ENCODE measurements at regions not wholly inside any gene's neighbourhood (a gene's known extent, or its start where the extent isn't known, plus 50 kb on each side); places are given as distances from the start of the nearest gene placed in this dataset.
"Not testable (repeated sequence)": the region's sequence is repeated elsewhere in the genome, so short reads cannot be mapped to it uniquely, and the experiment has no call there.

DNA sequence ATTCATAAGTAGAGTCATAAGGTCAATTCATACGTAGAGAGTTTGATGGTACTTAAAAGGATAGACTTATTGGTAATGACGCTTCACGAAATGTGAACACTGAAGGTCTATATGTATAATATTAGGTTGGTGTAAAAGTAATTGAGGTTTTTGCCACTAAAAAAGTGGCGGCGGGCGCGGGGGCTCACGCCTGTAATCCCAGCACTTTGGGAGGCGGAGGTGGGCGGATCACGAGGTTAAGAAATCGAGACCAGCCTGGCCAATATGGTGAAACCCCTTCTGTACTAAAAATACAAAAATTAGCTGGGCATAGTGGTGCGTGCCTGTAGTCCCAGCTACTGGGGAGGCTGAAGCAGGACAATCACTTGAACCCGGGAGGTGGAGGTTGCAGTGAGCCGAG lies 1721.1 kb downstream of the SUCLG1 start:
- DNase-seq = not testable (repeated sequence)

DNA sequence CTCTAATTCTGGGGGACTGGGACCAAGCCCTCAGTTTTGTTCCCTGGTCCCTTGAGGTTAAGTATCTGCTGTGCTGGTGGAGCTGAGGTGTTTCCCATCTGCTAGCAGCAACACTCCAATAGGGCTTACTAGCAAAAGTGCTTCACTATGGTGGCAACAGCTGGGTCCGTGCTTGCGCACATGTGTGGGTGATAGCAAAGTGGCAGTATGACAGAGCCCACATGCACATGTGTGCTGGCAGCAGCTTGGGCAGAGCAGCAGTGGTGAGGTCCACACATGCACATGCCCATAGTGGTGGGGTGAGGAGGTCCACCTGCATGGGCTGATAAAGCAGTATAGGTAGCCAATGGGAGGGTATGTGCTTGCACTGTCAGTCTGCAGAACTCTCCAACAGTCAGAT lies 1723.7 kb downstream of the SUCLG1 start:
- no peak for DNase-seq

DNA sequence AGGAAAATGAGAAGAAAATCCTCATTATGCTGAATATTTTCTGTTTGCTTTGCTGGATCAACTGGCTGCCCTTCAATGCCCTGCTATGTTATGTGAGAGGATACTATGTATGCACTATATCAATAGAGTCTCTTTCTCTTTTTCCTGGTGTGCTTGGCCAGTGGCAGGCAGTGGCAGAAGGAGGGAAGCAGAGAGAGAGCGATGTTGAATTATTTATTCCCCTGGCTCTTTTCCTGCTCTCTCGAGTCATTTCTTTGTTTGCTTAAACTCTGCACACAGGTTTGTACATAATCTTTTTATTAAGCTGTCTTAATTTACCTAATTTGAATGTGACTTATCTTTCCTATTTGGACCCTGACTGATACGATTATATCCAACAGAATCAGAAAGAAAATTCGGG lies 1727.3 kb downstream of the SUCLG1 start:
- no peak for DNase-seq

DNA sequence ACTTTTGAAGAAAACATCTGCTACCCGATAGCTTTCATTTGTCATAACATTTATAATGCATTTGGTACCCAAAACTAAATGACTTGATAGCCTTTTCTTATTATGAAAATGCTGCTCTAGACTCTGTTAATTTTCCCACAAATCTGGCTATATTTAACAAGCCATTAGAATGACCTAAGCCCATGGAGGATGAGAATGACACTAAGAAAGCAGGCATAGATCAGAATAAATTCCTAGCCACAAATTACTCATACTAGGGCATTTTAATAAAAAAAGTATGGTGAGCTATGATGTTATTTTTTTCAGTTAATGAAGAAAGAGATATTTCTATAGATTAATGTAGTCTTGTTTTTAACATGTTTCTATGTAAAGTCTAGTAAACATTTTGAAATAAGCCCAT lies 1728.3 kb downstream of the SUCLG1 start:
- no peak for DNase-seq

DNA sequence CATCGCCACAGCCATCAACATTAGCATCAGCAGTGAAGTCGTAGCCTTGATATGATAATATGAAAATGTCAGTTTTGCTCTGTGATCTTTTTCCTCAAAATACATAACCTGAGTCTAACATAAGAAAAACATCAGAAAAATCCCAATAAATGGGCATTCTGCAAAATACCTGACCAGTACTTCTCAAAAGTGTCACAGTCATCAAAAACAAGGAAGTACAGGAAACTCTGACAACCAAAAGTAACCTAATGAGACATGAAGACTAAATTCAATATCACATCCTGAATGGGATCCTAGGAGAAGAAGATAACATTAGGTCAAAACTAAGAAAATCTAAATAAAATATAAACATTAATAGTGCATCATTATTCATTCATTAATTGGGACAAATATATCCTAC lies 1731.0 kb downstream of the SUCLG1 start:
- DNase-seq = no peak

DNA sequence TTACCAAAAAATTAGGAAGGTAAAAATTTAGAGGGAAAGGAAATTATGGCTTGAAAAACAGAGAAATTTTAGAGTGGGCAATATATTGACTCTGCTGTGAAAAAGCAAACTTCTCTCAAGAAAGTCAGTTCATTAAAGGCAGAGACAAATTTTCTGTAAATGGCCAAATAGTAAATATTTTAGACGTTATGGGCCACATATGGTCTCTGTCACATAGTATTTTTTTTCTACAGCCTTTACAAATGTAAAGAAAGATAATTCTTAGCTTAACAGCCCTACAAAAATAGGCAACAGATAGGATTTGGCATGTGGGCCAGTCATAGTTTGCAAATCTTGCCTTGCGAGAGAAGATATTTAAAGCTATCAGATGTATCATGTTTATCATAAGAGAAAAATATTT lies 1750.4 kb downstream of the SUCLG1 start:
- DNase-seq = no peak

DNA sequence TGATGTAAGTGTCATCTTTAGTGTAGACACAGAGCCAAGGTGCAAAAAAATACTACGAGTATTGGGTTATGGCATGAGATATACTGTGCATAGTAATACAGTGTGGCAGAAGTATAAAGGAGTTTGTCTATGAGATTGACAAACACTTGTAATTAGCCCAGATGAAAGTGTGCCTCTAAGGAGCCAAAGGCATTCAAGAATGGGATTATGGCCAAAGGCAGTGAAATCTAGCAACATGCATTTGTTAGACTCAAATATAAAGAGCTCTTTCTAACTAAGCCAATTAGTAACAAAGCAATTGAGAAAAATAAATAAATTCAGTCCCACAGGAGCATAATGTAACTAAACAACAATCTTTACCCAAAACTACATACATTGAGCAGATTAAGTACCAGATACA lies 1761.8 kb downstream of the SUCLG1 start:
- no peak for DNase-seq

DNA sequence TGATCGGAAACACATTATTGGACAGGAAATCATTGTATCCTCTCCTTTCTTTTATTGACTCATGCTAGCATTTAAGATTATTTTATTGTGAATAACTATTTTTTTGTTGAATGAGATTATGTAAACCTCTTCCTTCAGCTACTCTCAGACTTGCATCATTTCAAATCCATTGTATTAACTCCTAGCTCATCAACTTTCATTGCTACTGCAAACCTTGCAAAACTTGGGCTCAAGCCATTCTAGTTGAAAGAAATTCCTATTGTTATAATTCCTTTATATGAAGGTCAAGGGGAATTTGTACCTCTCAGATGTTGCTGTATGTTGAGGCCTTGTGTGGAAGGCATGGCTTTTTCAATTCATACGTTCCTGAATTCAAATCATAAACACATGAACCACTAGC lies 1764.6 kb downstream of the SUCLG1 start:
- DNase-seq = no peak

DNA sequence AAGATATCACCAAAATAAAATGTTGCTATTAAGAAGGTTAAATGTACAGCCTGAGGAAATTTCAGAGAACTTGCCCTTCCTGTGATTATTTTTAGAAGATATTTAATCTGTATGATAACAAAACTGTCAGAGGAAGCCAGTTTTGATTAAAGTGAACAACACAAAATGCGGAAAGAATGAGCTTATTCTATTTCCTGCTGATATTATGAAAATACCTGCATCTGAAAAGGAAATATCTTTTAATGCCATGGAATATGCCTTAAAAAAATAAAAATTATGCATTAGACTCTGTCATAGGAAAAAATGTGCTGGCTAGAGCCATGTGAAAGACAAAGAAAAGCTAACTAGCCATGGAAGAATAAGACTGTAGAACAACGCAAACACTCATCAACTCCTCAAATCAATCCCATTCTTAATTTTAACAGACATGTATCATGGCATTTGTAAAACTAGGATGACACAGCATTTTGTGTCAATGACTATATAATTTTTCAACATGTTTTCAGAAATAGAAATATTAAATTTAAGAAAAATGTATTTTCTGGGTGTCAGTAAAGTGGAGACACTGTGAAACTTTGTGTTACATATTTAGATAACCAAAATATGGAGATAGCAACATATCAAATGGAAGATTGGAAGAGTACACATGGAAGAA lies 1768.2 kb downstream of the SUCLG1 start:
- no peak for DNase-seq

DNA sequence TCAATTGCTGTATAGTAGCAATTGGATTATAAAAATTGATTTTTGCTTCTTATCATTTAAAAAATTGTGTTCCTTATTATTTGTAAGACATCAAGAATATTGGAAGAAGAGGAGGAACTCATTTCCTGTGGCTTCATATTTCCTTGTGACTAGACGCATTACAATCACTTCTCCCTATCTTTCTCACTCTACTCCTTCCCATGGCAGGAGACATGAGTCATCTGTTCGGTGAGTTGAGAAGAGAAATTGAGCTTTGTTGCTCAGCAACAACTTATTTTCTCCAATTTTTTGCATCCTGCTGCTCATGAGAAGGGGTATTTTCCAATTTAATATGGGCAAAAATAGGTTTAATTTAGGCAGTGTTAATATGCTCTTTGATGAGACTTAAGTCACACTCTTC lies 1783.9 kb downstream of the SUCLG1 start:
- DNase-seq = no peak

DNA sequence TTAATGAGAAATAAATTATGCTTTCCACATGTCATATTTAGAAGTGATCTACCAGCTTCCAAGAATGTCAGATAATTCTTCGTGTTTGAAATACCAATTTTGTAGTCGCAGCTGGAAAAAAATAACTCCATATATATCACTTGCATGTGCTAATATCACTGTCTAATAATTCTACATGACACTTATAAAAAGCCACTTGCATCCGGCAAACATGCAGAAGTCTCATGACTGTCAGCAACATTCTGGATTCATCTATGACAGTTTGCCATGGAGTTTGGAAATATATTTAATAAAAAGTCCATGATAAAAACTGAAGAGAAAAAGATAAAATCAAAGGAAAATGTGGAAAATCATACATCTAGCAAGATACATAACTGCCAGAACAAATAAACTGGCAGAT lies 1784.4 kb downstream of the SUCLG1 start:
- DNase-seq = no peak

DNA sequence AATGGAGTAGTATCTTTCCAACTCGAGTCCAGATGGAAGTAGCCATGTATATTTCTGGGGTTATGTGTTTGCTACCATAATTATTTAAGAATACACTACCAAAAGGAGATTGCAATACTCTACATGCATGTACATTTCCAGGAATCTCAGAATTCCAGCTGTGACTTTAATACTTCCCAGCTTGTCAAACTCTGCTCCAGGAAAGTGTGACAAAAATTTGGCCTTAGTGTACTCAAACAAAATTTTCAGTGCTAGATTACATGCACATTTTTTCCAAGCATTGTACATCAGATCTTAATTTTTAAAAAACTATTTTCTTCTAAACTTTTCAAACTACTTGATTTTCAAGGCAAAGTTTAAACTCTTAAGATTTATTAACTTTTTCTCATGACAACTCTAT lies 1791.6 kb downstream of the SUCLG1 start:
- no peak for DNase-seq

DNA sequence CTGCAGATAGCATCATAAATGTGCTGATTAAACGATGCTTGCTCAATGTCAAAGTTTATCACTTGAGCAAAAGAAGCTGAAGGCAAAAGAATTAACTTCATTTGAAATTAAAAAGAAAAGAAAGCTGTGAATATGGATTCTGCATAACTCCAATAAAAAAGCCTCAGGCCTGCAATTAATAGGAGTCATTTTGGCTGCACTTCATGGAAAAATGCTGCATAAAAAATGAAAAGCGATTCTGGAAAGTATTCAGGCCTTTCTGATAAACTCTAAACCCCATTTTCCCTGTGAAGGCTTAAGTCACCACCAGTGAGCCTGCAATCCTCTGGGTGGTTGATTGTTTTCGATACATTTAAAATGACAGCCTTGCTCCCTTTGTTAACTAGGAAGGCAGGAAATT lies 1793.4 kb downstream of the SUCLG1 start:
- no peak for DNase-seq

DNA sequence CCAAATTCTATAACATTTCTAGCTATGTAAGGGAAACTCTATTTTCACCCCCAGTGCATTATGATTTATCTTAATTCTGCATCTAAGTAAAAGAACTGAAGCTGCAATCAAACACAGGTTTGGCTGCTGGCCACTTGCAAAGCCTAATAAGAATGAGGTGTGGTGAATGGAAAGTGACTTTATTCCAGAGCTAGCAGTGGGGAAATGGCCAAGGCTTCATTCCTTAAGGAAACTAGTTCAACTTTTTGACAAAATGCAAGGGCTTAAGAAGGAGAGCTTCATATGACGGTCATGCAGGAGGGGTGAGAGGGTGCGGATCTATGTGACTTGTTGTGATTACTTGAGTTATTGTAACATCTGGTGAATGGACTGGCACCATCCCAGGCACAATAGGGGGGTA lies 1802.0 kb downstream of the SUCLG1 start:
- DNase-seq = no peak

DNA sequence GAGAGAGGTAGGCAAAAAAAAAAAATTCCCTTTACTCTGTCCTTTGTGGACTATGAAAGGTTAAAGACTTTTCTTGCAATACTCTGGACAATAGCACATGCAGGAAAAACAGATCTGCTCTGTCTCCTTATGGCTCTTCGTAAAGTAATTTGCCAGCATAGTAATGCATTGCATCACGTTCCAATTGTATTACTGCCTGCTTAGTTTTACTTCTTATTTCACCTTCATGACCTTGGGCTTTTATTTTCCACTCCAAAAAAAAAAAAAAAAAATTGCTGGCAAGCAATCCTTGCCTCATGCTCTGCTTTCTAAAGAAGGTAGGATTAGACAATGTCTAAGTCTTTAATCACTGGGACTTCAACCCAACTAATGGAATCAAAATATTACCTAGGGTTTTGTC lies 1802.7 kb downstream of the SUCLG1 start:
- no peak for DNase-seq

DNA sequence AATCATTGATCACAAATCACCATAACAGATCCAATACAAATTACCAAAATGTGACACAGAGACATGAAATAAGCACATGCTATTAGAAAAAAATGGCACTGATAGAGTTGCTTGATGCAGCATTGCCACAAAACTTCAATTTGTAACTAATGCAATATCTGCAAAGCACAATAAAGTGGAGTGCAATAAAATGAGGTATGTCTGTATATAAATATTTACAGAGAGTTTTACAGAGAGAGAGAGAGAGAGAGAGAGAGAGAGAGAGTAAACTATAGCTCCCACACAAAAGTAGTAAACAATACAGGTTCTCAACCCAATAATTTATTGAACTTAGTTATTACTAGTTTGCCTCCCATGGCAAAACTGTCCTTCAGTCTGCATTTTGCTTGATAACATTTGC lies 1807.0 kb downstream of the SUCLG1 start:
- no peak for DNase-seq

DNA sequence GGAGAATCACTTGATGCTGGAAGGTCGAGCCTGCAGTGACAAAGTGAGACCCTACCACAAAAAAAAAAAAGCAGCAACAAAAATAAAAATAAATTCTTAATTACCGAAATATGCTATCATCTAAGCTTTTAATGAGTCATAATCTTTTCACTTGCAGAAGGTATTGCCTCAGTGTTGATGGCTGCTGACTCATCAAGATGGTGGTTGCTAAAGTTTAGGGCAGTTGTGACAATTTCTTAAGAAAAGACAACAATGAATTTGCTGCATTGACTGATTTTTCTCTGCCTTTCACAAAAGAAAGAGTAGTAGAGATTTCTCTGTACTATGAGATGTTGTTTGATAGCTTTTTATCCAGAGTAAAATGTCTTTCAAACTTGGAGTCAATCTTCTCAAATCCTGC lies 1809.0 kb downstream of the SUCLG1 start:
- DNase-seq = no peak

DNA sequence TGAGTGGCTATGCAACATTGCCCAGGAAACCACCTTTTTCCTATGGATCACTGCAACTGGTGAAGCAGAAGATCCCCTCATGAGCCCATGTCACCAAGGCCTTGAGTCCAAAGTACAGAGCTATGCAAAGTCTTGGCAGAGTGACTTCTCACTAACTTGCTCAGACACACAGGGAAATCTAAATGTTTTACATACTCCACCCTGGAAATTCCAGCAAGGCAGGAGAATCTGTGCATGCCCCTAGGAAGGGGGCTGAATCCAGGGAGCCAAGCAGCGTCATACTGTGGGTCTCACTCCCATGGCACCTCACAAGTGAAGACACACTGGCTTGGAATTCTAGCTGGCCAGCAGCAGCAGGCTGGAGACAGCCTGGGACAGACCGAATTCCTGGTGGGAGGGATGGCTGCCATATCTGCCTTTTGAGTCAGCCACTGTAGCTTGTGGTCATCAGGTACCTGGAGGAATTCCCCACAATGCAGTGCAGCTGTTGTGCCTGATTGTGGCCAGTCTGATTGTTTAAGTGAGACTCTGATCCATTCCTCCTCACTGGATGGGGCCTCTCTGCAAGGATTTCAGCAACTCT lies 1817.4 kb downstream of the SUCLG1 start:
- no peak for DNase-seq

DNA sequence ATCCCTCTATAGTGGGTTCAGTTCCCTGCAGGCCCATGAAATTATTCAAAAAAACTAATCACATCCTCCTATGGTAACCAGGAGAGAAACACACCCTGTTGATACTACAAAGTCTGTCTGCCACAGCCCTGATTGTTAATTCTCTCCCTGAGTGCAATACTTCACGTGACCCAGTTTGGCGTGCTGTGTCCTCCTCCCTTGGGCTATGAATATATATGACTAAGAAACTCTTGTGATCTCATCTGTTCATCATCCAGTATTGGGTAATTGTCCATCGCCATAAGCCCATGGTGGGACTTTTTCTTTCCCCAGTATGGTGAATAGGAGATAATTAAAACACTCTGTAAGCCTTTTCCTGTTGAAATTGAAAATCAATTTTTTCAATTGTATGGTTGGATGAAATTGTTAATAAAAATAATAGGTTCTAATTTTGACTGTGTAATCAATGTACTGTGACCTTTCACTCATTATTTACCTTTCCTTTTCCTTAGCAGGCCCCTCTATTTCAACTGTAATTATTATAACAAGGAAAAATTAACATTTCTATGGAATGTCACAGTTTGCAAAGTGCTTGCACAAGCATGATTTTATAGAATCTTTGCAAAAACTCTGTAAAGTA lies 1822.6 kb downstream of the SUCLG1 start:
- no peak for DNase-seq

DNA sequence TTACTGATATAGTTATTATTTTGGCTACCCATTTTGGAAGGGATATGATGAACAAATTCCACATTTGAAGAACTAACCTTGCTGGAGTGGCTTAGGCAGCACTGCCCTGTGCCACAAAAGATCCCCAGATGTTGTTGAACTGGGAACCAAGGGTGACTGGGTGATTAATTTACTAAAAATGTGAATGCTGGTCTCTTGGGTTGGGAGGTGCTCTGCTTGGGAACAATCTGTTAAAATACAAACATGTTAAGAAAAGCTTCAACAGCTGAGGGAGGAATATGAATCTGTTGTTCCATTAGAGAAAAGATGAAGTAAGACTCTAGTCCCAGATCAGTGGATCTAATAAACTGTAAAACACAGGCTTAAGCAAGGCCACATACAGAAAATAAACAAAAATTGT lies 1860.1 kb downstream of the SUCLG1 start:
- DNase-seq = no peak

DNA sequence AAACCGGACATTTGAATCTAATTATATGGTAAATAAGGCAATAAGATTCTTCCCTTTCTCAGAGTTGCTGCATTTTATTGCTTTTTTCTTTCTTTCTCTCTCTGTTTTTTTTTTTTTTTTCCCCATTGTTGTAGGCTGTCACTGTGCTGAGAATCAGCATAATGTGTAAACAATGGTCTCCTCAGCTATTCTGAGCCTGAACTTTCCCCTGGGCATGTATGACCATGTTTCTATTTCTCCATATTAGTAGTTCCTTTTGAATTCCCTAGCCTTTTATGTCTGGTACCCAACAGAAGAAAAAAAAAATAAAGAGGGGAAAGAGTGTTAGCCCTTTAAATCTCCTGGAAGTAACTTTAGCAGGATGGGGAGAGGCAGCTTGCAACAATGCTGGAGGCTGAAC lies 1862.5 kb downstream of the SUCLG1 start:
- no peak for DNase-seq

DNA sequence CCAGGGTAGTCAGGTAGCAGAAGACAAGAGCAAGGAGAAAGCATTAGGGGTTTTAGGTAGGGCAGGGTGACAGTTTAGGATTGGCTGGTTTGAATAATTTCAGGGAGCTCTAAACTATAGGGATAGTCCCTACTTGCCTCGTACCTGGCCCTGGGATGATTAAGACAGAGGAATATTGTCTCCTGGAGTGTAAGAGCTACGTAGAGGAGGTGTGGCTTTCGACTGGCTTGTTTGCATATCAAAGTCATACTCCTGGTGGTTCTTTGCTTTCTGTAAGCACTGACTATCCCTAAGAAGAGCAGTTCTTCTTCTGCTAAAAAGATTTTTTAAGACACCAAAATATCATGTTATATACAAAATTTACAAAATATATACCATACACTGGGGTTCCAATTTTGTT lies 1867.4 kb downstream of the SUCLG1 start:
- no peak for DNase-seq

DNA sequence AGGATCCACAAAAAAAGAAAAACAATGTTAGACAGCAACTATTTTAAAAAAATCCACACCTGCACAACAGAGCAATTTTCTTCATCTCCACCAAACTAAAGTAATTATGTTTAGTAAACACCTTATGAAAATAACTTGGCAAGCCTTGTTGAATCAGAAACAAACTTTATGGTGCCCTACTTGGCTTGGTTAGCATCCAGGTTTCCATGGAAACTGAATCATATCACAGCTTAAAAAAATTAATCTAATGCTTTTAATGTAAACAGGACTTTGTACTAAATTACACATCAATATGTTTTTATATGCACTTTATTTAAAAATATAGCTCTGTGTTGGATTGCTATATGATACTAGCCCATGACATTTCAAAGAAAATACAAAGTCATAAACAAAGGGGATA lies 1882.4 kb downstream of the SUCLG1 start:
- no peak for DNase-seq

DNA sequence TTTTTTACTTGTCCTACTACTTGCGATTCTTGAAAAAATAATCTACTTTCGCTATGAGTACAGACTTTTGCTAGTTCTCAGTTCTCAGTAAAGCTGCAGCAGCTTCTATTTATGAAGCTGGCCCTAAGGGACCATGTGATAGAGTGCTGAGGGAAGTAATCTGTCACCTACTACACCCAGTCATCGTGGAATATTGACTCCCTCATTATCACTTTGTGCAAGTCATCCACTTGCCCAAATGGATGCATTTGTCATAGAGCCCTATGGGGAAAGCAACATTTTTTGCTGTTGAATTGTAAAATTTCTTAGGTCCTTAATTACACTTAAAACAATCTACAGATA lies 1919.8 kb downstream of the SUCLG1 start:
- no peak for DNase-seq

Measured in NCI-H1092 (cell line).